GM10266 (cell line): ENCODE measurements at regions not wholly inside any gene's neighbourhood (a gene's known extent, or its start where the extent isn't known, plus 50 kb on each side); places are given as distances from the start of the nearest gene placed in this dataset.

Experiments
- DNase-seq: peaks from one replicate; pipeline ENCODE4 v3.0.0; 2012; ENCODE audit errors: extremely low spot score
- CTCF ChIP-seq: IDR thresholded peaks from 2 replicates; pipeline ENCODE4 v1.5.1; 2012; ENCODE audit warnings: mild to moderate bottlenecking, low read depth; ENCODE audit not compliant: control insufficient read depth, insufficient read depth; ENCODE audit errors: missing control alignments

GRCh38 chrX:39749728-39750127, 348.0 kb downstream of the BCOR start:
- no peak for DNase-seq
- TF ChIP-seq CTCF: no peak

DNA sequence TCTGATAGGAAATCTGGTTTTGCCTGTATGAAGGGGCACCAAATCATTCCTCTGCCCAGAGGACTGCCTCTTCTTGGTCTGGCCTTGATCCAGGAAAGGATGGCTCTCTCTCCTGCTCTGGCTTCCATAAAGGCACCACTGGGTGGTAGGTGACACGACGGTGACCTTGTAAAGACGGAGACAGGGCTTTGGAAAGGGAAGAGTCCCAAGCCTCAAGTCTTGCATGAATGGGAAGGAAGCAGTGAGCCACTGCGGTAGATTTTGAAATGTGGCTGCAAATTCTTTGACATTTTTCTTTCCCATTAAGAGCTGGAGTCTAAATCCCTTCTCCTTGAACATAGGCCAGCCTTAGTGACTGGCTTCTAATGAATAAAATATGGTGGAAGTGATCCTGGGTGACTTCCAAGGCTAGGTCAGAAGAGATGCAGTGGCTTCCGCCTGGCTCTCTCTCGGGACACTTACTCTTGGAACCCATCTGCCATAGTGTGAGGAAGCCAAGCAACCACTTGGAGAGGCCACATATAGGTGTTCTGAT, 347.4 kb downstream of the BCOR start:
- no peak for TF ChIP-seq CTCF
- DNase-seq: no peak

DNA sequence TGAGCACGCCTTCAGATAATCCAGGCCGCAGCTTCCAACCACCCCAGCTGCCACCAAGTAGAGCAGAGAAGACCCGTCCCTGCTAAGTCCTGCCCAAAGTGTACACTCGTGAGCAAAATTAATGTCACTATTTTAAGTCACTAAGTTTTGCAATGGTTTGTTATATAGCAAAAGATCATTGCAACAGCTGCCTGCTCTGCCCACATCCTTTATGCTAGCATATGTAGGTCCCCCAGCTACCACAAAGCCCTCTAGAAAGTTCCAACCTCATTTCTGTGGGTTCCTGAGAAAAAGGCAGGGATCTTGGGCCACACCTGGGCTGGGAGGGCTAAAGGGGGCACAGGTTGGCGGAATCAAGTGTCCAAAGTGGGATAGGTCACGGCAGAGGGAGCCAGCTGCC, 346.9 kb downstream of the BCOR start:
- TF ChIP-seq CTCF: no peak
- no peak for DNase-seq

DNA sequence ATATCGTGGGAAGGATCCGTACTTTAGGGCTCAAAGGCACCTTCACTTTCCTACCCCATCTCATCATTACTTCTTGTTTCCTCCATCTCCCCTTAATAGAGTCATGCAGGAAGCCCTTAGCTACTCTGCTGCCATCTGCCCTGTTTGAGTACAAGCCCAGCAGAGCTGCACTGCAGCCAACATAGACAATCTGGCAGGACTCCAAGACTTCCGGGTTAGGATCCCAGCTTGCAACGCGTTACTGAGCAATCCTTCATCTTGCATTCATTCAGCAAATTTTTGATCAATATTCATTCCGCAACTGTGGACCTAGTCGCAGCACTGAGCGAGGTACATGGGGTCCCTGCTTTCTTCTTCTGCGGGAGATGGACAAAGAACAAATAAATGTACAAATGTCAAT, 344.9 kb downstream of the BCOR start:
- no peak for DNase-seq
- TF ChIP-seq CTCF: no peak

DNA sequence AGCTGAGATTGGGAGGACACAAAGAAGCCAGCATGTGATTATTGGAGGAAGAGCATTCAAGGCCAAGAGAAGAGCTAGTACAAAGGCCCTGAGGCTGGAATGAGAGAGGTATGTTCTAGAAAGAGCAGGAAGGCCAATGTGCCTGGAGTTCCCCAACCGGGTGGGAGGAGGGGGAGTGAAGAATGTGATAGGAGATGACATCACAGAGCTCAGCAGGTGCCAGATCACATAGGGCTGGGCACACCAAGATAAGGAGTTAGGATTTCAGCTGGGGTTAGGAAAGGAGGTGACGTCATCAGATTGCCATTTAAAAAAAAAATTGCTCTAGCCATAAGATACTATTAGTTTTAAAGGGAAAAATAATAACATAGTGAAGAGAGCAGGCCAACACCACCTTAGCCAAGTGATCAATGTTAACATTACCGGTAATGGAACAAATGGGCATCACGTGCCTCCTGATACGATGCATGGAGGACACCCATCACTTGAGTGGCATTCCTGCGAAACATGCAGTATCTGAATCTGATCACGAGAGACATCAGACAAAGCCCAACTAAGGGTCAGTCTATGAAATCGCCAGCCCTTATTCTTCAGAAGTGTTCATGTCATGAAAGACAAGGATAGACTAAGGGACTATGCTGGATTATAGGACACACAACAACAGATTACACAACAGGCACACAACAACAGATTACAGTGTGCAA, 344.3 kb downstream of the BCOR start:
- TF ChIP-seq CTCF: no peak
- no peak for DNase-seq

DNA sequence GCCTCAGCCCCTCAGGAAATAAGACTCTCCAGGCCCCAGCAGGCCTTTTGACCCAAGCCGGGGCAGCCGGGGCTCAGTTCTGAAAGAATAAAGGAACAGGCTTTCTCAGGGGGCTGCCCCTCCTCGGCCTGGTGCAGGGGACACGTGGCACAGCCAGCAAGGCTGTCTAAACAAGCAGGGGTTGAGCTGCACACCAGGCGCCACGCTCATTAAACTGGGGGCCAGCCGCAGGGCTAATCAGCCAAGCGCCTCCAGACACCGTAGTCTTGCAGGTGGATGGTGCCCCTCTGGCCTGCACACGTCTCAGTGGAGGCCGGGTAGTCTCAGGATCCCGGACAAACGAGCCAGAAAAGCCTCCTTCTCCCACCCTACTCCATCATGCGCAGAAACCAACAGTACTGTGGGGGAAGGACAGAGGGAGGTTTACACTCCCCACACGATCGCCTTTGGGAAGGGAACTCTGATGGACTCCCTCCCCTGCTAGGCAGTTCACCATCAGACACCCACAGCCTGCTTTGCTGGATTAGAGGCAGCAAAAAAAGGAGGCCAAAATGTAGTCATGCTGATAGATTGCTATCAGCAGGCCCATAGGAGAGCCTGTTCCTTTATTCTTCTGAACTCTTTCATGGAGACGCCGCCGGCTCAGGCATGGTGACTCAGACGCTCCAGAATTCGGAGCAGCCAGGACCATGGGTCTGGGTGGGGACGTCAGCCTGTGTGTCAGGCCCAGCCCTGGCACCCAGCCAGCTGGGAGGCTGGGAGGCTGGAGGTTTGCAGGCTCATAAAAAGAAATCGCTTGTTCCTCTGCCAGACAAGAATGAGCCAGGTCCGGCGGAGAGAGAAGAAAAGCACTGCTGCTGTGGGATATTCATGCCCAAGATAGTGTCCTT, 342.4 kb downstream of the BCOR start:
- no peak for TF ChIP-seq CTCF
- DNase-seq: no peak
